Hepatocyte (in vitro differentiated cells): ENCODE measurements at regions not wholly inside any gene's neighbourhood (a gene's known extent, or its start where the extent isn't known, plus 50 kb on each side); places are given as distances from the start of the nearest gene placed in this dataset.

Experiments used
- DNase-seq: peaks from one replicate; pipeline ENCODE4 v3.0.0-alpha.2; 2016; ENCODE audit warnings: low spot score
- H2AFZ ChIP-seq: fragments of 200-600 bp; sonication (generic); 2 replicates; pipeline ENCODE4 v1.6.0; 2016; ENCODE audit warnings: antibody characterized with exemption, mild to moderate bottlenecking
- H3K27ac ChIP-seq: fragments of 200-600 bp; sonication (generic); 2 replicates; pipeline ENCODE4 v1.5.1; 2016; ENCODE audit warnings: mild to moderate bottlenecking
- H3K27me3 ChIP-seq: fragments of 200-600 bp; sonication (generic); 2 replicates; pipeline ENCODE4 v1.6.1; 2016
- H3K36me3 ChIP-seq: fragments of 200-600 bp; sonication (generic); replicated peaks from 2 replicates; pipeline ENCODE4 v1.5.1; 2016; ENCODE audit warnings: low read depth; ENCODE audit not compliant: insufficient read depth
- H3K4me1 ChIP-seq: fragments of 200-600 bp; sonication (generic); 2 replicates; pipeline ENCODE4 v1.5.1; 2016; ENCODE audit warnings: mild to moderate bottlenecking, moderate library complexity; ENCODE audit not compliant: insufficient read depth
- H3K4me2 ChIP-seq: fragments of 200-600 bp; sonication (generic); 2 replicates; pipeline ENCODE4 v1.6.0; 2016
- H3K4me3 ChIP-seq: fragments of 200-600 bp; sonication (generic); 2 replicates; pipeline ENCODE4 v1.5.1; 2016; ENCODE audit warnings: mild to moderate bottlenecking
- H3K79me2 ChIP-seq: fragments of 200-600 bp; sonication (generic); 2 replicates; pipeline ENCODE4 v1.6.0; 2017; ENCODE audit warnings: mild to moderate bottlenecking
- H3K9me2 ChIP-seq: fragments of 200-600 bp; sonication (generic); replicated peaks from 2 replicates; pipeline ENCODE4 v1.6.0; 2017; ENCODE audit warnings: mild to moderate bottlenecking; ENCODE audit not compliant: insufficient read depth
- H3K9me3 ChIP-seq: fragments of 200-600 bp; sonication (generic); 2 replicates; pipeline ENCODE4 v1.5.1; 2016; ENCODE audit warnings: low read depth, mild to moderate bottlenecking
- H4K20me1 ChIP-seq: fragments of 200-600 bp; sonication (generic); 2 replicates; pipeline ENCODE4 v1.6.0; 2016; ENCODE audit warnings: mild to moderate bottlenecking; ENCODE audit not compliant: insufficient read depth, poor library complexity, severe bottlenecking
- EZH2 ChIP-seq: fragments of 200-600 bp; sonication (generic); IDR thresholded peaks from 2 replicates; pipeline ENCODE4 v1.6.1; 2016; ENCODE audit warnings: antibody characterized with exemption, mild to moderate bottlenecking, borderline replicate concordance
- EZH2phosphoT487 ChIP-seq: fragments of 200-600 bp; sonication (generic); IDR thresholded peaks from one replicate; pipeline ENCODE4 v1.6.1; 2018; ENCODE audit warnings: antibody characterized with exemption, mild to moderate bottlenecking, low read depth, moderate library complexity; ENCODE audit not compliant: unreplicated experiment, severe bottlenecking
- WGBS: methylation state at CpG from one replicate; pipeline ENCODE4 v1.1.6; 2016; ENCODE audit warnings: low lambda C conversion rate; ENCODE audit errors: missing lambda C conversion rate; 5-methylcytosine and 5-hydroxymethylcytosine counted together
- TF ChIP-seq, protein P1 (sequence below): fragments of 200-600 bp; sonication (generic); IDR thresholded peaks from 2 replicates; pipeline ENCODE4 v1.5.1; 2016; ENCODE audit warnings: antibody characterized with exemption, mild to moderate bottlenecking; ENCODE audit not compliant: poor library complexity

DNA sequence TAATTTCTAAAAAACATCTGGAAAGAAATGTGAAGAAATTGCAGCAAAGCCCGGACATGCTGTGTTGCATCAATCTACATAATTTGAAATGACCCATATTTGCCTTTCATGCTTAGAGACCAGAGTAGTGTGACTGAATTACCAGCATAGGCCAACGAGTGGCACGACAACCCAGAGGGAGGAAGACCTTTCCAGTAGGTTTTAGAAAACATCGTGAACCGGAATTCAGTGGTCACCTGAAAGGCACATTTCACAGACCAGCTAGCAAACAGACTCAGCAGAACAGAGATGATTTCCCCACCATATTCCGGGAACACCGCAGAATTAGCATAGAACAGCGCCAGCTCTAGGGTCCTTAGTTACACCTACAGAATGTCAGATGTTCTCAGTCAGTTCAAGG lies 620.0 kb upstream of the ZNF385D start:
- Histone ChIP-seq H3K79me2 (no peaks in the 10 kb centered on the region), H2AFZ (no peak overlapping the region), H3K36me3 (no peaks in the 10 kb centered on the region), H3K4me2 (no peak overlapping the region), H3K27me3 (peaks cover 53% of the 10 kb centered on the region), H3K4me1 (no peaks in the 10 kb centered on the region), H3K9me3 (no peaks in the 10 kb centered on the region), H4K20me1 (no peaks in the 10 kb centered on the region), H3K9me2 (no peaks in the 10 kb centered on the region), H3K27ac (no peak overlapping the region), H3K4me3 (no peak overlapping the region)
- DNase-seq, result no peak
- 90% methylated on average over 8 of the region's 8 CpGs for WGBS
- TF ChIP-seq EZH2phosphoT487, result no peak
- TF ChIP-seq EZH2, result no peak
- TF ChIP-seq, protein P1, sequence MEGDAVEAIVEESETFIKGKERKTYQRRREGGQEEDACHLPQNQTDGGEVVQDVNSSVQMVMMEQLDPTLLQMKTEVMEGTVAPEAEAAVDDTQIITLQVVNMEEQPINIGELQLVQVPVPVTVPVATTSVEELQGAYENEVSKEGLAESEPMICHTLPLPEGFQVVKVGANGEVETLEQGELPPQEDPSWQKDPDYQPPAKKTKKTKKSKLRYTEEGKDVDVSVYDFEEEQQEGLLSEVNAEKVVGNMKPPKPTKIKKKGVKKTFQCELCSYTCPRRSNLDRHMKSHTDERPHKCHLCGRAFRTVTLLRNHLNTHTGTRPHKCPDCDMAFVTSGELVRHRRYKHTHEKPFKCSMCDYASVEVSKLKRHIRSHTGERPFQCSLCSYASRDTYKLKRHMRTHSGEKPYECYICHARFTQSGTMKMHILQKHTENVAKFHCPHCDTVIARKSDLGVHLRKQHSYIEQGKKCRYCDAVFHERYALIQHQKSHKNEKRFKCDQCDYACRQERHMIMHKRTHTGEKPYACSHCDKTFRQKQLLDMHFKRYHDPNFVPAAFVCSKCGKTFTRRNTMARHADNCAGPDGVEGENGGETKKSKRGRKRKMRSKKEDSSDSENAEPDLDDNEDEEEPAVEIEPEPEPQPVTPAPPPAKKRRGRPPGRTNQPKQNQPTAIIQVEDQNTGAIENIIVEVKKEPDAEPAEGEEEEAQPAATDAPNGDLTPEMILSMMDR, result no peak

DNA sequence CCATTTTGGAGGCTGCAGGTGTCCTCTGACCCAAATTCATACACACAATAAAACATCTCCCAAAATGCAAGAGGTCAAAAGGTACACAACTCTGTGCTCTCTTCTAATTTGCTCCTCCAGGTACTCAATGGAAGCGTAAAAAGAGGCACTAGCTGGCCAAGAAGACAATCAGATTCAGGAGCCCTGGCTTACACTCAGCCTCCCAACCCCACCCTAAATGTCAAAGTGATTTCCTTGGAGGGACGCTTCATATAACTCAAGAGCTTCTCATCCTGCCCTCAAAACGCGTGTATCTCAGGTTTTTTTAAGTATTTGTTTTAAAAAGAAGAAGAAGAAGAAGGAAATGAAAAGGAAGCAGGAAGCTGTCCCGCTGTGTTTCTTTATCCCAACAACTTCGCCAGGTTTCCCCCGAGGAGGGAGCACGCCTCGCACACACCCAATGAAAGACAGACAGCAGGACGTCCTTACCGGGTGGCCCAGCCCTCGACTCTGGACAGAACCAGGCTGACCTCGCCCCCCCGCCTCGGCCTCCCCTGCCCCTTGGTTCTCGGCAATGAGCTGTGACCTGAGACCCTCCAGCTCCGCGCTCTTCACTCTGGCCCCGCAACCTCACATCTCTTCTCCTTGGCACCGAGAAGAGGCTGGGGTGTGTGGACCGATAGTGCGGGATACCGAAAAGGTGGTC lies 620.7 kb upstream of the ZNF385D start:
- Histone ChIP-seq H3K36me3 (no peaks in the 10 kb centered on the region), H3K79me2 (no peaks in the 10 kb centered on the region), H3K4me1 (no peaks in the 10 kb centered on the region), H4K20me1 (no peaks in the 10 kb centered on the region), H3K4me3 (peak overlapping the region; percentile 32), H2AFZ (peak overlapping the region; percentile 60), H3K9me3 (no peaks in the 10 kb centered on the region), H3K27me3 (peaks cover 53% of the 10 kb centered on the region), H3K4me2 (peak overlapping the region; percentile 92), H3K9me2 (no peaks in the 10 kb centered on the region), H3K27ac (no peak overlapping the region)
- peak; percentile 6 for DNase-seq
- TF ChIP-seq, protein P1, result no peak
- WGBS, result 8% methylated on average over 23 of the region's 23 CpGs

DNA sequence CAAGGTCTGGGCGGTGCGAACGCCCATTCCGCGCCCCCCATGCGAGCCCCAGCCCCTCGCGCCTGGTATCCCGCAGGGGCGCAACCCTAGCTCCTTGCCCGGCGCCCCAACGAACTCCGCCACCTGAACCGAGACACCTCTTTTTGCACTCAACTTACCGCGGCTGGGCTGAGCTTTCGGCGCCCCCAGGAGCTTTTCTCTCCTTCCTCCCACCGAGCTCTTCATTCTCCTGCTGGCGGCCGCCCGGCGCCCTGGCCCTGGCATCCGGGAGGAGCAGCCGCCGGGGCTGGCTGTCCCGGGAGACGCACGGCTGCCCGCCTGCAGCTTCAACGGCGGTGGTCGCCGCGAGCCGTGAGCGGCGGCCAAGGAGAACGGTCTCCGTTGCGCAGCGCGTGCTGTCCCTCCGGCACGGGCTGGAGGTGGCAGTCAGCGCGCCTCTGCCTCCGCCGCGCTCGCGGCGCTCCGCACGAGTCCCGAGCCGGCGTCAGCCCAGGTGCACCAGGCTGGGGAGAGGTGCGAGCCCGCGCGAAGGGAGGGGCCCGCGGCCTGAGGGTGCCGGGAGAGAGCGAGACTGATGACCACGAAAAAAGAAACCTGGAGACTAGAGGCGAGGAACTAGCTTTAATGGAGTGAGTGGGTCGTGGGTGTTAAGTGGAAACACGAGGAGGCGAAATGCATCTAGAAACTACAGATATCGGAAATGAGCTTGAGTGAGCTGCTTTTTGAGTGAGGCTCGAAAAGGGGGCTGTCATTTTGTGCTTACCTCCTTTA lies 621.5 kb upstream of the ZNF385D start:
- H3K9me2 ChIP-seq, result no peaks in the 10 kb centered on the region
- H3K9me3 ChIP-seq, result no peaks in the 10 kb centered on the region
- no peak overlapping the region for H3K27ac ChIP-seq
- H3K27me3 ChIP-seq, result peaks cover 53% of the 10 kb centered on the region
- H3K79me2 ChIP-seq, result no peaks in the 10 kb centered on the region
- peak overlapping the region; percentile 92 for H3K4me2 ChIP-seq
- H3K4me1 ChIP-seq, result no peaks in the 10 kb centered on the region
- H3K4me3 ChIP-seq, result peak overlapping the region; percentile 32
- 4% methylated on average over 44 of the region's 74 CpGs for WGBS
- no peak for TF ChIP-seq EZH2phosphoT487
- TF ChIP-seq, protein P1, result no peak
- TF ChIP-seq EZH2, result no peak
- peak overlapping the region; percentile 60 for H2AFZ ChIP-seq
- H4K20me1 ChIP-seq, result no peaks in the 10 kb centered on the region
- H3K36me3 ChIP-seq, result no peaks in the 10 kb centered on the region
- peak; percentile 45 for DNase-seq
